Endothelial cell of umbilical vein (primary cell): ENCODE measurements at regions not wholly inside any gene's neighbourhood (a gene's known extent, or its start where the extent isn't known, plus 50 kb on each side); places are given as distances from the start of the nearest gene placed in this dataset.

Experiments
- EZH2 ChIP-seq: IDR thresholded peaks from 2 replicates; pipeline ENCODE4 v1.6.1; 2012; ENCODE audit warnings: borderline replicate concordance, low read depth, mild to moderate bottlenecking, moderate library complexity, low read length, inconsistent platforms; ENCODE audit not compliant: severe bottlenecking
- FOS ChIP-seq: IDR thresholded peaks from 2 replicates; pipeline ENCODE4 v1.6.1; 2011; ENCODE audit warnings: mild to moderate bottlenecking, low read length, moderate library complexity, borderline replicate concordance; ENCODE audit not compliant: insufficient read depth
- JUN ChIP-seq: IDR thresholded peaks from 2 replicates; pipeline ENCODE4 v1.6.1; 2011; ENCODE audit warnings: borderline replicate concordance, low read depth; ENCODE audit not compliant: insufficient read length, insufficient read depth
- MYC ChIP-seq: IDR thresholded peaks from one replicate; pipeline ENCODE4 v1.6.1; 2011; ENCODE audit warnings: mild to moderate bottlenecking, low read depth, low read length
- POLR2A ChIP-seq: IDR thresholded peaks from 2 replicates; pipeline ENCODE4 v1.6.1; 2012; ENCODE audit warnings: low read depth, mild to moderate bottlenecking, control low read depth, low read length
- POLR2AphosphoS5 ChIP-seq: IDR thresholded peaks from 2 replicates; pipeline ENCODE4 v1.6.1; 2012; ENCODE audit warnings: low read depth, mild to moderate bottlenecking, control low read depth, low read length, moderate library complexity; ENCODE audit not compliant: insufficient read depth
- TF ChIP-seq, protein P1 (sequence below), 2 donors: IDR thresholded peaks; 1 replicate in 1 of 2; 2 replicates in 1 of 2; pipeline ENCODE4 v1.5.1; 2011; ENCODE audit warnings: low read length in 2 of 2, mild to moderate bottlenecking in 2 of 2, moderate library complexity in 2 of 2, control low read depth in 1 of 2, inconsistent platforms in 1 of 2, low read depth in 1 of 2; ENCODE audit not compliant: insufficient read depth in 1 of 2; ENCODE audit errors: extremely low read depth in 1 of 2
- TF ChIP-seq, protein P2 (sequence below): IDR thresholded peaks from 2 replicates; pipeline ENCODE4 v1.6.1; 2011; ENCODE audit not compliant: insufficient read depth, insufficient read length

DNA sequence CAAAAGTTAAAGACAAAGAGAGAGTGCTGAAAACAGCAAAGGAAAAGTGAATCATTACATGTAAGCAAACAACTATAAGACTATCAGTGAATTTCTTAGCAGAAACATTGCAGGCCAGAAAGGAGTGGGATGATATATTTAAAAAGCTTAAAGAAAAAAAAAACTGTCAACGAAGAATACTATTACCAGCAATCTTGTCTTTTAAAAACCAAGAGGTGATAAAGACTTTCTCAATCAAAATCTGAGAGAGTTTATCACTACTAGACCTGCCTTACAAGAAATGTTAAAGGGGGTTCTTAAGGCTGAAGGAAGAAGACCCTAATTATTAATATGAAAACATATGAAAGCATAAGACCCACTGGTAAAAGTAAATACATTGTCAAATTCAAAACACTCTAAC is 132.5 kb upstream of the ZCCHC13 start:
- TF ChIP-seq, protein P1, sequence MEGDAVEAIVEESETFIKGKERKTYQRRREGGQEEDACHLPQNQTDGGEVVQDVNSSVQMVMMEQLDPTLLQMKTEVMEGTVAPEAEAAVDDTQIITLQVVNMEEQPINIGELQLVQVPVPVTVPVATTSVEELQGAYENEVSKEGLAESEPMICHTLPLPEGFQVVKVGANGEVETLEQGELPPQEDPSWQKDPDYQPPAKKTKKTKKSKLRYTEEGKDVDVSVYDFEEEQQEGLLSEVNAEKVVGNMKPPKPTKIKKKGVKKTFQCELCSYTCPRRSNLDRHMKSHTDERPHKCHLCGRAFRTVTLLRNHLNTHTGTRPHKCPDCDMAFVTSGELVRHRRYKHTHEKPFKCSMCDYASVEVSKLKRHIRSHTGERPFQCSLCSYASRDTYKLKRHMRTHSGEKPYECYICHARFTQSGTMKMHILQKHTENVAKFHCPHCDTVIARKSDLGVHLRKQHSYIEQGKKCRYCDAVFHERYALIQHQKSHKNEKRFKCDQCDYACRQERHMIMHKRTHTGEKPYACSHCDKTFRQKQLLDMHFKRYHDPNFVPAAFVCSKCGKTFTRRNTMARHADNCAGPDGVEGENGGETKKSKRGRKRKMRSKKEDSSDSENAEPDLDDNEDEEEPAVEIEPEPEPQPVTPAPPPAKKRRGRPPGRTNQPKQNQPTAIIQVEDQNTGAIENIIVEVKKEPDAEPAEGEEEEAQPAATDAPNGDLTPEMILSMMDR (IDR thresholded peaks at IDR 0.05; ENCODE audit: extremely low read depth in 1 of 2, insufficient read depth in 1 of 2, low read depth in 1 of 2, low read length in 2 of 2): no peak
- TF ChIP-seq MYC (no peak), POLR2AphosphoS5 (no peak), FOS (no peak), POLR2A (no peak), EZH2 (no peak), JUN (no peak)
- TF ChIP-seq, protein P2, sequence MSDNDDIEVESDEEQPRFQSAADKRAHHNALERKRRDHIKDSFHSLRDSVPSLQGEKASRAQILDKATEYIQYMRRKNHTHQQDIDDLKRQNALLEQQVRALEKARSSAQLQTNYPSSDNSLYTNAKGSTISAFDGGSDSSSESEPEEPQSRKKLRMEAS: no peak
